ENCODE measurements at regions not wholly inside any gene's neighbourhood (a gene's known extent, or its start where the extent isn't known, plus 50 kb on each side); places are given as distances from the start of the nearest gene placed in this dataset.

DNA sequence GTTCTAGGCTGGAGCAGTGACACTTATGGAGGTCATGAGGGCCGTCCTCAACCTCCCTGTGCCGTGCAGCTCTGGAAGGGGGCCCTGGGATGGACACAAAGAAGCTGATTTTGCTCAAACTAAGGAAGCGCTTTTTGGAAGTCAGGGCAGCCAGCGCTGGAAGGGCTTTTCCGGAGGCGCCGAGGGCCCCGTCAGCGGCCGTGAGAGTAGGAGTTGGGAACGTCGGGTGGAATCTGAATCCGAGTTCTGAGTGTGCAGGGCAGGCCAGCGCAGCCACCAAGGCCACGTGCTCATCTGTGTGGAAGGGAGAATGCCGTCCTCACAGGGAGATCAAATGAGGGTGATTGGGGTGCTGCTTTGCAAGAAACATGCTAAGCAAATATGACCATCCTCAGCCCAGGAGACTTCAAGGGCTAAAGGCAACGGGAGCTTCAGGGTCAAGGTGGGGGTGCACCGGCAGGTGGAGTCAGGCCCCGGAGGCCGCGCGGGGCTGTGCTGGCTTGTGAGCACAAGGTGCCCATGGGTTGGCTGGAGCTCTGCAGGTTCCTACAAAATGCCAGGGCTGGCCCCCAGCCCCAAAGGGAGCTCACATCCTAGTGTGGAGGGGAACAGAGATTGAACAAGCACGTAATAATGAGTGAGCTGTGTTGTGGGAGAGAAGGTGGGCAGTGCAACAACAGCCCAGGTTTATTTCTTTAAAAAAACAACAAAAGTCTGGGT, 70.4 kb upstream of the HPCAL1 start:
- H3K4me1 ChIP-seq (ENCODE audit: low read length), result no peaks in the 10 kb centered on the region
- no peak overlapping the region for H3K4me3 ChIP-seq (ENCODE audit: low read length)
- H3K4me2 ChIP-seq (ENCODE audit: low read depth, low read length, poor library complexity, severe bottlenecking), result no peak overlapping the region
- H3K9ac ChIP-seq (ENCODE audit: low read length), result no peak overlapping the region
- no peaks in the 10 kb centered on the region for H3K27me3 ChIP-seq (ENCODE audit: low read length)
- no peaks in the 10 kb centered on the region for H3K9me3 ChIP-seq (ENCODE audit: low read length)
- no peak overlapping the region for H2AFZ ChIP-seq (ENCODE audit: low read length)
- no peaks in the 10 kb centered on the region for H3K9me2 ChIP-seq (replicated peaks; ENCODE audit: insufficient read depth, low read length)
- no peaks in the 10 kb centered on the region for H3K79me2 ChIP-seq (ENCODE audit: low read length)
- no peaks in the 10 kb centered on the region for H4K20me1 ChIP-seq (ENCODE audit: insufficient read depth, low read depth, low read length)
- no peak overlapping the region for H3K27ac ChIP-seq (ENCODE audit: low read length)
- no peak for DNase-seq
- H3K36me3 ChIP-seq (ENCODE audit: insufficient read depth, low read length), result no peaks in the 10 kb centered on the region

- Histone ChIP-seq H3K4me1 (ENCODE audit: low read length) (no peaks in the 10 kb centered on the region), H3K4me2 (ENCODE audit: low read depth, low read length, poor library complexity, severe bottlenecking) (no peak overlapping the region), H3K9ac (ENCODE audit: low read length) (no peak overlapping the region), H2AFZ (ENCODE audit: low read length) (no peak overlapping the region), H3K79me2 (ENCODE audit: low read length) (no peaks in the 10 kb centered on the region), H3K36me3 (ENCODE audit: insufficient read depth, low read length) (no peaks in the 10 kb centered on the region), H3K9me2 (replicated peaks; ENCODE audit: insufficient read depth, low read length) (no peaks in the 10 kb centered on the region), H4K20me1 (ENCODE audit: insufficient read depth, low read depth, low read length) (no peaks in the 10 kb centered on the region), H3K9me3 (ENCODE audit: low read length) (no peaks in the 10 kb centered on the region), H3K4me3 (ENCODE audit: low read length) (no peak overlapping the region), H3K27me3 (ENCODE audit: low read length) (no peaks in the 10 kb centered on the region), H3K27ac (ENCODE audit: low read length) (no peak overlapping the region)
- no peak for DNase-seq
Measured at GRCh38 chr2:10233131-10234012, 69.3 kb upstream of the HPCAL1 start.

GRCh38 chr2:10234013-10234306, 68.7 kb upstream of the HPCAL1 start:
- H3K9ac ChIP-seq (ENCODE audit: low read length), result no peak overlapping the region
- no peak for DNase-seq

DNA sequence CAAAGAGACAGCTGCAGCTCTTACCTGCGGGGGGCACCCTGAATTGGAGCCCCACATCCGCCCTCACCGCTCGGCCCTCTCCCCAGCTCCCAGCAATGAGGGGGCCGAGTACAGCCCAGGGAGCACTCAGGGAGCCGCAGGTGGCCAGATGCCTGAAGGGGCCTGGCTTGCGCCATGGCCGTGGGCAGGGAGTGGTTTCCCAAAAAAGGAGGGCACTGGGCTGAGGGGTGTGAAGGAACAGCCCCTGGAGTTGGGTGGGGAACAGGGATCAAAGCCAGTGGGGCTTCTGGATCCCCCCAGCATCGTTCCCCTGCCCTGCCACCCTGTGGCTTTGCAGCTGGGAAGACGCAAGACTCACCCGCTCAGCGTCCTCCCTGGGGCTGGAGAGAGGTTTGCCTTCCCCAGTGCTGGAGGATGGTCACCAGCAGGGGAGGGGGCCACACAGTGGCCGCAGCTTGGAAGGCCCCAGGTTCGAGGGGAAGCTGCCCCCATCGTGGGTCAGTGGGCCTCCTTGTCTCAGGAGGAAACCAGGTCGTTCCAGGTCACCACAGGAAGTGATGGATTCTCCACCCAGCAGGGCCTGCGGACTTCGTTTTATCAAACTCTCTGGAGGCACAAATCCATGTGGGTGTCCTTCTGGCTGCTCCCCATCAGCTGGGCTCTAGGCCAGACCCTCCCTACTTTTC, 68.2 kb upstream of the HPCAL1 start:
- Histone ChIP-seq H2AFZ (ENCODE audit: low read length) (no peak overlapping the region), H3K4me1 (ENCODE audit: low read length) (no peaks in the 10 kb centered on the region), H3K36me3 (ENCODE audit: insufficient read depth, low read length) (no peaks in the 10 kb centered on the region), H3K4me2 (ENCODE audit: low read depth, low read length, poor library complexity, severe bottlenecking) (no peak overlapping the region), H3K4me3 (ENCODE audit: low read length) (no peak overlapping the region), H3K9me3 (ENCODE audit: low read length) (no peaks in the 10 kb centered on the region), H3K27me3 (ENCODE audit: low read length) (no peaks in the 10 kb centered on the region), H3K27ac (ENCODE audit: low read length) (no peak overlapping the region), H3K9me2 (replicated peaks; ENCODE audit: insufficient read depth, low read length) (no peaks in the 10 kb centered on the region), H3K9ac (ENCODE audit: low read length) (no peak overlapping the region), H4K20me1 (ENCODE audit: insufficient read depth, low read depth, low read length) (no peaks in the 10 kb centered on the region), H3K79me2 (ENCODE audit: low read length) (no peaks in the 10 kb centered on the region)
- DNase-seq, result no peak

More at GRCh38 chr2:10234013-10234306, 68.7 kb upstream of the HPCAL1 start:
- Histone ChIP-seq H3K27ac (ENCODE audit: low read length) (no peak overlapping the region), H3K4me2 (ENCODE audit: low read depth, low read length, poor library complexity, severe bottlenecking) (no peak overlapping the region), H3K79me2 (ENCODE audit: low read length) (no peaks in the 10 kb centered on the region), H4K20me1 (ENCODE audit: insufficient read depth, low read depth, low read length) (no peaks in the 10 kb centered on the region), H3K27me3 (ENCODE audit: low read length) (no peaks in the 10 kb centered on the region), H3K9me2 (replicated peaks; ENCODE audit: insufficient read depth, low read length) (no peaks in the 10 kb centered on the region), H3K4me3 (ENCODE audit: low read length) (no peak overlapping the region), H3K36me3 (ENCODE audit: insufficient read depth, low read length) (no peaks in the 10 kb centered on the region), H2AFZ (ENCODE audit: low read length) (no peak overlapping the region), H3K9me3 (ENCODE audit: low read length) (no peaks in the 10 kb centered on the region), H3K4me1 (ENCODE audit: low read length) (no peaks in the 10 kb centered on the region)

- Histone ChIP-seq H3K9ac (ENCODE audit: low read length) (no peak overlapping the region), H3K27ac (ENCODE audit: low read length) (no peak overlapping the region), H3K79me2 (ENCODE audit: low read length) (no peaks in the 10 kb centered on the region), H3K9me2 (replicated peaks; ENCODE audit: insufficient read depth, low read length) (no peaks in the 10 kb centered on the region), H2AFZ (ENCODE audit: low read length) (no peak overlapping the region), H3K4me3 (ENCODE audit: low read length) (no peak overlapping the region), H3K27me3 (ENCODE audit: low read length) (no peaks in the 10 kb centered on the region), H3K36me3 (ENCODE audit: insufficient read depth, low read length) (no peaks in the 10 kb centered on the region), H3K9me3 (ENCODE audit: low read length) (no peaks in the 10 kb centered on the region), H4K20me1 (ENCODE audit: insufficient read depth, low read depth, low read length) (no peaks in the 10 kb centered on the region), H3K4me1 (ENCODE audit: low read length) (no peaks in the 10 kb centered on the region), H3K4me2 (ENCODE audit: low read depth, low read length, poor library complexity, severe bottlenecking) (no peak overlapping the region)
- DNase-seq, result no peak
Measured at GRCh38 chr2:10235099-10235908, 67.4 kb upstream of the HPCAL1 start.

- Histone ChIP-seq H3K4me2 (ENCODE audit: low read depth, low read length, poor library complexity, severe bottlenecking) (no peak overlapping the region), H3K9ac (ENCODE audit: low read length) (no peak overlapping the region), H3K36me3 (ENCODE audit: insufficient read depth, low read length) (no peaks in the 10 kb centered on the region), H3K9me3 (ENCODE audit: low read length) (no peaks in the 10 kb centered on the region), H3K4me1 (ENCODE audit: low read length) (no peaks in the 10 kb centered on the region), H3K27ac (ENCODE audit: low read length) (no peak overlapping the region), H3K27me3 (ENCODE audit: low read length) (no peaks in the 10 kb centered on the region), H4K20me1 (ENCODE audit: insufficient read depth, low read depth, low read length) (no peaks in the 10 kb centered on the region), H3K4me3 (ENCODE audit: low read length) (no peak overlapping the region), H3K79me2 (ENCODE audit: low read length) (no peaks in the 10 kb centered on the region), H2AFZ (ENCODE audit: low read length) (no peak overlapping the region), H3K9me2 (replicated peaks; ENCODE audit: insufficient read depth, low read length) (no peaks in the 10 kb centered on the region)
- no peak for DNase-seq
Measured at GRCh38 chr2:10235909-10236550, 66.7 kb upstream of the HPCAL1 start.

DNA sequence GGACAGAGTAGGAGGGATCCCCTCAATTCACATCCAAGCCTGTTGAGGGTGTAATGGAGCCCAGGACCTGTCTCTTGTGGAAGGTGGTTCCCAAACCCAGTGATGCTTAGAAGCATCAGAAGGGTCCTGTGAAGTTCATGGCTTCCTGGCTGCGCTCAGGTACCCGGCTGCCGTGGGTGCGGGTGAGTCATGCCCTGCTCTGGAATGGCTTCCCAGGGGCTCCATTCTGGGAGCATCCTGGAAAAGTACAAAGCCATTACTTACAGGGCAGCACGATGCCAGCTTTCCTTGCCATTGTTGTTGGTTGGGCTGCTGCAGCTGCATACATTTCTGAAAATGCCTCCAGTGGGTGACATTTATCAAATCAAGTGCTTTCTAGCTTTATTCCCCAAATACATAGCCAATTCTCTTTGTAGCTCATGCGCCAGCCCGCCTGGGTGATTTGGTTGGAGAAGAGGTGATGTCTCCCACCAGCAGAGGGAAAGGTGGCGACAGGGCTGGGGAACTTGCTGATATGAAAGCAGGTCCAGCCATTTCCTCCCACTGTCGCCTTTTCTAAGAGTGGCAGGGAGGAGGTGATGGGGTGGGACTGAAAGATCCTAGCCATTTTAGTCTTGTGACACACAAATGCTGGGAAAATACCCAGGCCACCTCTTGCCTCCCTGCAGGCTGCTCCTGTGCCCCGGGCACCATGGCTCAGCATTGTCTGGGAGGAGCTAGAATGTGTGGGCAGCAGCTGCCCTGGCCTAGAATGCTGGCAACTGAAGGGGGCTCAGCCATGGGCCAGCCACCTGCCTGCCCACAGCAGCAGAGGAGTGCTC, 65.9 kb upstream of the HPCAL1 start:
- H3K9me3 ChIP-seq (ENCODE audit: low read length), result no peaks in the 10 kb centered on the region
- DNase-seq, result no peak
- H2AFZ ChIP-seq (ENCODE audit: low read length), result no peak overlapping the region
- H3K4me3 ChIP-seq (ENCODE audit: low read length), result no peak overlapping the region
- H3K4me1 ChIP-seq (ENCODE audit: low read length), result no peaks in the 10 kb centered on the region
- H3K27ac ChIP-seq (ENCODE audit: low read length), result no peak overlapping the region
- H3K4me2 ChIP-seq (ENCODE audit: low read depth, low read length, poor library complexity, severe bottlenecking), result no peak overlapping the region
- H3K79me2 ChIP-seq (ENCODE audit: low read length), result no peaks in the 10 kb centered on the region
- H4K20me1 ChIP-seq (ENCODE audit: insufficient read depth, low read depth, low read length), result no peaks in the 10 kb centered on the region
- no peaks in the 10 kb centered on the region for H3K36me3 ChIP-seq (ENCODE audit: insufficient read depth, low read length)
- no peaks in the 10 kb centered on the region for H3K27me3 ChIP-seq (ENCODE audit: low read length)
- no peak overlapping the region for H3K9ac ChIP-seq (ENCODE audit: low read length)
- no peaks in the 10 kb centered on the region for H3K9me2 ChIP-seq (replicated peaks; ENCODE audit: insufficient read depth, low read length)
